ENCODE measurements at regions not wholly inside any gene's neighbourhood (a gene's known extent, or its start where the extent isn't known, plus 50 kb on each side); places are given as distances from the start of the nearest gene placed in this dataset.

DNA sequence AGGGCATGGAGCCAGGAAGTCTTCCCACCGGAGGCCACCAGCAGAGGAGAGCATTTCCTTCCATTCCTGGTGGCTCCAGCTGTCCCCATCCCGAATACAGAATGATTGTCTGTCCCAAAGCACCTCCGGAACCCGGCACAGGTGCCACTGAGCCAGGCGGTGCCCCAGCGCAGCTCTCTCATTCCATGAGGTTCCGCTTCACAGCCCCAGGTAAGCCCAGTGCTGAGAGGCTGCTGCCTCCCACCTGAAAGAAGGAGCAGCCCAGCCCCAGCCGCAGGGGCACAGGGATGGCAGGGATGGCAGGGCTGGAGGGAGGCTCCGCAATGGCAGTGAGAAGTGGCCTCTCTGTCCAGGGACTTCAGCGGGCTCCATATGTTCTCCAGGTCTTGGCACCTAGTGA lies 162.1 kb upstream of the TCERG1L start:
- no peak for TF ChIP-seq TAF1 (IDR thresholded peaks at IDR 0.05; ENCODE audit: low read depth)
- TF ChIP-seq, protein P1, sequence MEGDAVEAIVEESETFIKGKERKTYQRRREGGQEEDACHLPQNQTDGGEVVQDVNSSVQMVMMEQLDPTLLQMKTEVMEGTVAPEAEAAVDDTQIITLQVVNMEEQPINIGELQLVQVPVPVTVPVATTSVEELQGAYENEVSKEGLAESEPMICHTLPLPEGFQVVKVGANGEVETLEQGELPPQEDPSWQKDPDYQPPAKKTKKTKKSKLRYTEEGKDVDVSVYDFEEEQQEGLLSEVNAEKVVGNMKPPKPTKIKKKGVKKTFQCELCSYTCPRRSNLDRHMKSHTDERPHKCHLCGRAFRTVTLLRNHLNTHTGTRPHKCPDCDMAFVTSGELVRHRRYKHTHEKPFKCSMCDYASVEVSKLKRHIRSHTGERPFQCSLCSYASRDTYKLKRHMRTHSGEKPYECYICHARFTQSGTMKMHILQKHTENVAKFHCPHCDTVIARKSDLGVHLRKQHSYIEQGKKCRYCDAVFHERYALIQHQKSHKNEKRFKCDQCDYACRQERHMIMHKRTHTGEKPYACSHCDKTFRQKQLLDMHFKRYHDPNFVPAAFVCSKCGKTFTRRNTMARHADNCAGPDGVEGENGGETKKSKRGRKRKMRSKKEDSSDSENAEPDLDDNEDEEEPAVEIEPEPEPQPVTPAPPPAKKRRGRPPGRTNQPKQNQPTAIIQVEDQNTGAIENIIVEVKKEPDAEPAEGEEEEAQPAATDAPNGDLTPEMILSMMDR (IDR thresholded peaks at IDR 0.05; ENCODE audit: poor library complexity, severe bottlenecking) = no peak
